NCI-H2107 treated with DMSO at 0.1 percent for 48 hours (cell line): ENCODE measurements at regions not wholly inside any gene's neighbourhood (a gene's known extent, or its start where the extent isn't known, plus 50 kb on each side); places are given as distances from the start of the nearest gene placed in this dataset.

Experiments used
- DNase-seq: peaks from one replicate; lab custom pipeline; 2025; ENCODE audit not compliant: unreplicated experiment; lab: John Stamatoyannopoulos, UW

GRCh38 chr1:68551459-68551858, 54.6 kb upstream of the DEPDC1 start:
- no peak for DNase-seq

DNA sequence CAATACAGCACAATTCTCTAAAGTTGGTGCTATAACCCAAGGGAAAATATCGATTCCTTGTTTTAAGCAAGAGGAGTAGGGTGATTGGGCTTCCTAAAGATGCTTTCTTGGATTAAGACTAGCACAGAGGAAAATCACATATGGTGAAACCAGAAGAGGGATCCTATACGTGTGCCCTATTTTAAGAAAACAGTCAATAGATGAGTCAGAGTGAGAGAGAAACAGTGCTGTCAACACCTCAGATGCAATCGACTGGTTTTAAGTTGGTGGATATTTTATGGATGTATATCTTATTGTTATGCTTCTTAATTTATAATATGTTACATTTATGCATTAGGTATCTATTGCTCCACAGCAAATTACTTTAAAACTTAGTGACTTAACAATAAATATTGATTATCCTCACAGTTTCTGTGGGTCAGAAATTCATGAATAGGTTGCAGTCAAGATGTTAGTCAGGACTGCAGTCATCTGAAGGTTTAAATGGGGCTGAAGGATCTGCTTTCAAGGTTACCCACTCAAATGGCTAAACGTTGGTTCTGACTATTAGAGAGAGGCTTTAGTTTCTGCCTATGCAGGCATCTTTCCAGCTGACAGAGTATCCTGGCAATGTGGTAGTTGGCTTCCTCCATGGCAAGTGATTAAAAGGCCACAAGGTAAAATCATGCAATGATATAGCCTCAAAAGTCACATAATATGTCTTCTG, 61.6 kb upstream of the DEPDC1 start:
- no peak for DNase-seq

DNA sequence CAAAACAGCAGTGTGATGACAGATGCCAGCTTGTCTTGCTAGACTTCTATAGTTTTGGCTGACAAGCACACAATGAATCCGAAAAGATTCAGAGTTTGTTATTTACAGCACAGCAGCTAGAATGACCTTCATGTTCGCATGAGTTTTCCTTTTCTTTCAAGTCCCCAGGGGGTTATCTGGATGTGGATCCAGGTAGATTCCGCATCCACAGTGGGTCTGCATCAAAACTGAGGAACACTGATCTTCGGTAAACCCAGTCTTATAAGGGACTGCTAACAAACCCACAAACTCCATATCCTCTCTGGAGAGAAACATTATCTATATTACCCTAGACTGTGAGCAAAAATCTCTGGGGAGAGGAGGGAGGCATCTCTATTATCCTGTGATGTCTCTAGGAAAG, 69.0 kb upstream of the DEPDC1 start:
- DNase-seq, result no peak

- DNase-seq, result no peak
Observed at GRCh38 chr1:68570871-68571270, 74.0 kb upstream of the DEPDC1 start.

GRCh38 chr1:68571454-68572235, 74.8 kb upstream of the DEPDC1 start:
- no peak for DNase-seq

- no peak for DNase-seq
Observed at GRCh38 chr1:68585351-68585750, 88.5 kb upstream of the DEPDC1 start.

DNA sequence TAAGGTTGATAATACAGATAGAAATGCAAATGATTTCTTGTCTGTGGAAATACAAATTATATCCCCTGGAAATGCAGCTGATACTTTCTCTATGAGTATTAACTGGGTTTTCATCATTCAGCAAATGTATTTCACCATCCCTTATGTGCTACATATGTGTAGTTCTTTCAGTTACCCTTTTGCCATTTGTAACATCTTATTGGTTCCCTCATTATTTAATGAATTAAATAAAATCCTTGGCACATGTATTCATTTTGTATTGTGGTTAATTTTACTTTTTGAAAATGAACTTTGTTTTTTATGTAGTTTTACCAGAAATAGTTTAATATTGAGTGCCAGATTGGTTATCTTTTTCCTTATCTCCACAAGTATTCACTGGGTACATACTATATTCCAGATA, 89.9 kb upstream of the DEPDC1 start:
- no peak for DNase-seq

DNA sequence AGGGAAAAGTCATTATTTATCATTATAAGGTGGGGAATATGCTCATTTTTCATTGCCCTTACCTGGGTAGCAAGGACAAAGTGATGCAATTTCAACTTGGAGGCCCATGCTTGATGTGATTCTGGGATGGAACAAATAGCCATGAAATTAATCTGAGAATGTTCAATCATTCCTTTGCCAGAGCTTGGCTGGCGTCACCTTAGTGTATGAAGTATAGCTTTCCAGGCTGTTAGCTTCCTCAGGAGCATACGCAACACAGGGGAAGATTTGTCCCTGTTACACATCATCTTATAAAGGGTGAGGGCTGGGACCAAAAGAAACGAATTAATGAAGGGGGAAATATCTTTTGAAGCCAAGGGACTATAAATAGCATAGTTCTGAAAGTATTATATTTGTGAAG, 91.4 kb upstream of the DEPDC1 start:
- DNase-seq, result no peak

DNA sequence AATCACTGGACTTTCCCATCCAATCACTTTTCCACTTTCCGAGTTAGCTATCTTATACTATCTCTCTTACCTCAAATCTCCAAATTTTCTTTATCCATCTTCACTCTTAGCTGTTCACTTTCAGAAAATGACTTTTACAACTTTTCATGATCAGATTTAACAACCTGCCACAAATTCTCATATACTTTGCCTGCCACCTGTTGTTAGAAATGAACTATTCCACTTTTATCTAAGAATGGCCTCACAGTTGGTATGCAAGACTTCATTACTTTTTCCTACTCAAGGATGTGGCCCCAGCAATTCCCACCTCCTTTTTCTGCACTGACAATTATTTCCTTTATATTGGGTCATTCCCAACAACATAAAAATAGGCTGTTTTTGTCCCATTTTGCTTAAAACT, 93.6 kb upstream of the DEPDC1 start:
- no peak for DNase-seq

- no peak for DNase-seq
Observed at GRCh38 chr1:68594851-68595250, 98.0 kb upstream of the DEPDC1 start.

GRCh38 chr1:68600049-68600661, 103.3 kb upstream of the DEPDC1 start:
- no peak for DNase-seq

DNA sequence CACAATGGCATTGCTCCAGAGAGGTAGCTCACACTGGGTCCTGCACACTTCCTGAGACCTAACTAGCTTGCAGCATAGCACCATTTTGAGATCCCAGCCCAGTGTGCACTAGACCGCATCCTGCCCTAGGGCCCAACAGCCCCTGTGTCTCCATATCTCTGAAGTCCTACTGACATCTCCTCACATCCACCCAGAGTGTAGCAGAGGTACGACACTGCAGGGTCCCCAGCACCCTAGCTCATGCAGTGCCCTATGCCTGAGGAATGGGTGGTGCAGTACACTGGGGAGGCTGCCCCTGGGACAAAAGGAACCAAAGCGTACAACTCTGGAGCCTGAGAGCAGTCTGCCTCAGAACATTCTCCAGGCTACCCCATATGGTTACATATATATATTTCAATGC, 111.4 kb upstream of the DEPDC1 start:
- DNase-seq, result no peak

- DNase-seq, result no peak
Observed at GRCh38 chr1:68615312-68615711, 118.4 kb upstream of the DEPDC1 start.

- DNase-seq, result no peak
Observed at GRCh38 chr1:68617942-68618341, 121.1 kb upstream of the DEPDC1 start.

- no peak for DNase-seq
Observed at GRCh38 chr1:68620571-68620970, 123.7 kb upstream of the DEPDC1 start.

DNA sequence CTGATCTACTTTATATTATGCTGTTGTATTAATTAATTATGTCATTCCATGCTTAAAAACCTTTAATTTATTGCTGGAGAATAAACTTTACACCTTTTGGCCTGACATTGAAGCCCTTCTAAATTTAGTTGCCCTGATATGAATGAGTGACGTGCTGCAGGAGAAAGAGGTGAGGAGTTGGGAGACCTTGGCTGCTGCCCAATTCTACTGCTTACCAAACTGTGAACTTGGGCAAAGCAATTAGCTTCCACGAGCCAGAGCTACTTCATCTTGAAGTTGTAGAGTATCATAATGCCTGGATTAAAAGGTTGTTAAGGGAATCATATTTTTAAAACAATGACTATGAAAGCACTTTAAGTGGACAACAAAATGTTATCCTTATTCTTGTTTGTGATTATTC, 126.8 kb upstream of the DEPDC1 start:
- DNase-seq, result no peak

DNA sequence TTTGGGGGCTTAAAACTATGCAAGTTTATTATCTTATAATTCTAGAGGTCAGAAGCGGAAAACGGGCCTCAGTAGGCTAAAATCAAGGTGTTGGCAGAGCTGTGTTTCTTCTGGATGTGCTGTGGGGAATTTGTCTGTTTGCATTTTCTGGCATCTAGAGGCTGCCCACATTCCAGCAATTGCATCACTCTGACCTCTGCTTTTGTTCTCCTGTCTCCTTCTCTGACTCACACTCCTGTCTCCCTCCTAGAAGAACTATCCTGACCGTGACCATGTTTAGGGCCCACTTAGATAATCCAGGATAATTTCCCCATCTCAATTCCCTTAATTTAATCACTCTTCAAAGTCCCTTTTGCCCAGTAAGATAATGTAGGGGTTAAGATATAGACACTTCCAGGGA, 127.4 kb upstream of the DEPDC1 start:
- no peak for DNase-seq

GRCh38 chr1:68625624-68626023, 128.7 kb upstream of the DEPDC1 start:
- DNase-seq, result no peak

- DNase-seq, result no peak
Observed at GRCh38 chr1:68633141-68633919, 136.4 kb upstream of the DEPDC1 start.

GRCh38 chr1:68644504-68644903, 147.6 kb upstream of the DEPDC1 start:
- DNase-seq, result no peak

GRCh38 chr1:68651115-68651514, 154.2 kb upstream of the DEPDC1 start:
- DNase-seq, result no peak

GRCh38 chr1:68653882-68654281, 157.0 kb upstream of the DEPDC1 start:
- no peak for DNase-seq
